Smooth muscle cell (in vitro differentiated cells): ENCODE measurements at regions not wholly inside any gene's neighbourhood (a gene's known extent, or its start where the extent isn't known, plus 50 kb on each side); places are given as distances from the start of the nearest gene placed in this dataset.

Source experiments
- DNase-seq: peaks from one replicate; lab custom pipeline; 2025; ENCODE audit not compliant: unreplicated experiment; lab: John Stamatoyannopoulos, UW
- H2AFZ ChIP-seq: fragments of 200-600 bp; sonication (generic); 2 replicates; pipeline ENCODE4 v1.6.0; 2016; ENCODE audit warnings: antibody characterized with exemption, low read depth, mild to moderate bottlenecking
- H3F3A ChIP-seq: fragments of 200-600 bp; sonication (generic); 2 replicates; pipeline ENCODE4 v1.6.0; 2017; ENCODE audit warnings: antibody characterized with exemption, low read depth
- H3K27ac ChIP-seq: fragments of 200-600 bp; sonication (generic); 2 replicates; pipeline ENCODE4 v1.5.1; 2016; ENCODE audit warnings: low read depth, mild to moderate bottlenecking
- H3K27me3 ChIP-seq: fragments of 200-600 bp; sonication (generic); 2 replicates; pipeline ENCODE4 v1.6.1; 2016; ENCODE audit warnings: low read depth, mild to moderate bottlenecking
- H3K36me3 ChIP-seq: fragments of 200-600 bp; sonication (generic); 2 replicates; pipeline ENCODE4 v1.5.1; 2016; ENCODE audit warnings: low read depth
- H3K4me1 ChIP-seq: fragments of 200-600 bp; sonication (generic); 2 replicates; pipeline ENCODE4 v1.5.1; 2016; ENCODE audit warnings: low read depth
- H3K4me2 ChIP-seq: fragments of 200-600 bp; sonication (generic); 2 replicates; pipeline ENCODE4 v1.6.0; 2016; ENCODE audit warnings: mild to moderate bottlenecking
- H3K4me3 ChIP-seq: fragments of 200-600 bp; sonication (generic); 2 replicates; pipeline ENCODE4 v1.5.1; 2016; ENCODE audit warnings: mild to moderate bottlenecking
- H3K79me2 ChIP-seq: fragments of 200-600 bp; sonication (generic); 2 replicates; pipeline ENCODE4 v1.6.0; 2016; ENCODE audit warnings: low read depth, mild to moderate bottlenecking
- H3K9ac ChIP-seq: fragments of 200-600 bp; sonication (generic); 2 replicates; pipeline ENCODE4 v1.6.0; 2016; ENCODE audit warnings: low read depth
- H3K9me3 ChIP-seq: fragments of 200-600 bp; sonication (generic); replicated peaks from 2 replicates; pipeline ENCODE4 v1.5.1; 2016; ENCODE audit warnings: low read depth
- H4K20me1 ChIP-seq: fragments of 200-600 bp; sonication (generic); 2 replicates; pipeline ENCODE4 v1.6.0; 2016; ENCODE audit warnings: low read depth
- WGBS: methylation state at CpG from one replicate; pipeline ENCODE4 v1.1.7; 2016; ENCODE audit warnings: low lambda C conversion rate; 5-methylcytosine and 5-hydroxymethylcytosine counted together
- TF ChIP-seq, protein P1 (sequence below): fragments of 200-600 bp; sonication (generic); IDR thresholded peaks from 2 replicates; pipeline ENCODE4 v1.5.1; 2017; ENCODE audit warnings: borderline replicate concordance, mild to moderate bottlenecking, antibody characterized with exemption; ENCODE audit not compliant: insufficient read depth, poor library complexity, severe bottlenecking

DNA sequence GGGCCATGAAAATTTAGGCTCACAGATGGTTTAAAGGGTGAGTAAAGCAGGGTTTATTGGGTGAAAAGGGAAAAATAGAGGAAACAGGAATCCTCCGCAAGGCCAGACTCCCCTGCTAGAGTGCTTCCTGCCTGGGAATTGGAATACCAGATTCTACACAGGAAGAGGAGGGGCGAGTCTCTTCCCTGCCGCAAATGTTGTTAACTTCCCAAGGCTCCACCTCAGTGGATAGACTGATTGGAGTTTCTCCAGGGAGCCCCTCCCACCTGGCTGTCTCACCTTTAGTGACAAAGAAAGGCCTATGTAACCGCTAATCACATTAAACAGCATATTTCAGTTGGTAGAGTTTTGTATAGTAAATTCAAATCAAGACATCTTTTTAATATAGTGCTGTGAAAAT, 1450.1 kb downstream of the KCNT2 start:
- no peaks in the 10 kb centered on the region for H3K4me1 ChIP-seq
- H3K36me3 ChIP-seq = no peaks in the 10 kb centered on the region
- no peak overlapping the region for H2AFZ ChIP-seq
- H3K4me2 ChIP-seq = no peak overlapping the region
- no peaks in the 10 kb centered on the region for H3K9me3 ChIP-seq
- 85% methylated on average over 4 of the region's 4 CpGs for WGBS
- H3K4me3 ChIP-seq = no peak overlapping the region
- no peak overlapping the region for H3K9ac ChIP-seq
- no peaks in the 10 kb centered on the region for H3F3A ChIP-seq
- H3K79me2 ChIP-seq = no peaks in the 10 kb centered on the region
- no peaks in the 10 kb centered on the region for H3K27me3 ChIP-seq
- TF ChIP-seq, protein P1, sequence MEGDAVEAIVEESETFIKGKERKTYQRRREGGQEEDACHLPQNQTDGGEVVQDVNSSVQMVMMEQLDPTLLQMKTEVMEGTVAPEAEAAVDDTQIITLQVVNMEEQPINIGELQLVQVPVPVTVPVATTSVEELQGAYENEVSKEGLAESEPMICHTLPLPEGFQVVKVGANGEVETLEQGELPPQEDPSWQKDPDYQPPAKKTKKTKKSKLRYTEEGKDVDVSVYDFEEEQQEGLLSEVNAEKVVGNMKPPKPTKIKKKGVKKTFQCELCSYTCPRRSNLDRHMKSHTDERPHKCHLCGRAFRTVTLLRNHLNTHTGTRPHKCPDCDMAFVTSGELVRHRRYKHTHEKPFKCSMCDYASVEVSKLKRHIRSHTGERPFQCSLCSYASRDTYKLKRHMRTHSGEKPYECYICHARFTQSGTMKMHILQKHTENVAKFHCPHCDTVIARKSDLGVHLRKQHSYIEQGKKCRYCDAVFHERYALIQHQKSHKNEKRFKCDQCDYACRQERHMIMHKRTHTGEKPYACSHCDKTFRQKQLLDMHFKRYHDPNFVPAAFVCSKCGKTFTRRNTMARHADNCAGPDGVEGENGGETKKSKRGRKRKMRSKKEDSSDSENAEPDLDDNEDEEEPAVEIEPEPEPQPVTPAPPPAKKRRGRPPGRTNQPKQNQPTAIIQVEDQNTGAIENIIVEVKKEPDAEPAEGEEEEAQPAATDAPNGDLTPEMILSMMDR = no peak
- H3K27ac ChIP-seq = no peak overlapping the region
- no peak for DNase-seq
- H4K20me1 ChIP-seq = no peaks in the 10 kb centered on the region

DNA sequence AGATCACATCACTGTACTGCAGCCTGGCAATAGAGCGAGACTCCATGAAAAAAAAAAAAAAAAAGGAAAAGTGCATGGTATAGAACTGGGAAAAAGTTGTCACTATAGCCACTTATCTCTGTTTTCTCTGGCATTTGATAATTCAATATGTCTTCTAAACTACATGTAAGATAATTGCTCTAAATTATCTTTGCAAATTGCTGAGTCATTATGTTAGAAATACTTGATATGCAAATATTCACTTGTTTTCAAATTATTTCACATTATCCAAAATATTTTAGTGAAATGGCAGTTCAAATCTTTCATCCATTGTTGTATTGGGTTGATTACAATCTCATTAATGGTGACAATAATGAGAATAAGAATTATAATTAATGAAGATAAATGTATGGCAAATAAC, 1455.1 kb downstream of the KCNT2 start:
- WGBS = 100% methylated on average over 1 of the region's 1 CpG
- Histone ChIP-seq H3K79me2 (no peaks in the 10 kb centered on the region), H3K9ac (no peak overlapping the region), H3K27ac (no peak overlapping the region), H3F3A (no peaks in the 10 kb centered on the region), H3K27me3 (no peaks in the 10 kb centered on the region), H3K4me1 (no peaks in the 10 kb centered on the region), H4K20me1 (no peaks in the 10 kb centered on the region), H2AFZ (no peak overlapping the region), H3K9me3 (no peaks in the 10 kb centered on the region), H3K4me3 (no peak overlapping the region), H3K4me2 (no peak overlapping the region), H3K36me3 (no peaks in the 10 kb centered on the region)
- TF ChIP-seq, protein P1 = no peak
- DNase-seq = no peak

DNA sequence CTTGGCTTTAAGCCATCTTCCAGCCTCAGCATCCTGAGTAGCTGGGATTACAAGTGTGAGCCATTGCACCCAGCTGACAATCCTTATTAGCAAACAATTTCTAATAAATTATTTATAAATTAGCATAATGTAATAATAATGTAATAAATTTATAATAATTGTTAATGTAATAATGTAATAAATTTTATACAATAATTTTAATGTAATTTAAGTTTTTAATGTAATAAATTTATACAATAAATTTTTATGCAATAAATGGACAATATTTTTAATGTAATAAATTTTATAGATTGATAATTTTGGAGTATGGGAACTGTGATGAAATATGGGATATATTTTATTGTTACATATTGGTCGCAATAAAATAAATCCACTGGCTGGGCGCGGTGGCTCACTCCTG, 1457.5 kb downstream of the KCNT2 start:
- Histone ChIP-seq H3K4me3 (no peak overlapping the region), H3K36me3 (no peaks in the 10 kb centered on the region), H3K4me1 (no peaks in the 10 kb centered on the region), H3K27ac (no peak overlapping the region), H4K20me1 (no peaks in the 10 kb centered on the region), H3K9me3 (no peaks in the 10 kb centered on the region), H3K4me2 (no peak overlapping the region), H2AFZ (no peak overlapping the region), H3F3A (no peaks in the 10 kb centered on the region), H3K27me3 (no peaks in the 10 kb centered on the region), H3K9ac (no peak overlapping the region), H3K79me2 (no peaks in the 10 kb centered on the region)
- DNase-seq = no peak
- TF ChIP-seq, protein P1 = no peak
- WGBS = 98% methylated on average over 3 of the region's 3 CpGs

DNA sequence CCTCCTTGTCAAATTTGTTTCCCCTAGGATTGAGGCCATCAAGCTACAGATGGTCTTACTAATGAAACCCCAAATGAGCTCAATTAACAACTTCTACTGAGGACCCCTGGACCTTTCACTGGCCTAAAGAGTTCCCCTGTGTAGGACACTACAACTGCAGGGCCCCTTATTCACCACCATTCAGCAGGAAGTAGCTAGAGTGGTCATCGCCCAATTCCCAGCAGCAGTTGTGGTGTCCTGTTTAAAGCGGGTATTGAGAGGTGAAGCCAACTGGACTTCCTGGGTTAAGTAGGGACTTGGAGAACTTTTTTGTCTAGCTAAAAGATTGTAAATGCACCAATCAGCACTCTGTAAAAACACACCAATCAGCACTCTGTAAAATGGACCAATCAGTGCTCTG, 1466.9 kb downstream of the KCNT2 start:
- TF ChIP-seq, protein P1 = no peak
- no peaks in the 10 kb centered on the region for H3K4me1 ChIP-seq
- H3F3A ChIP-seq = no peaks in the 10 kb centered on the region
- no peaks in the 10 kb centered on the region for H3K79me2 ChIP-seq
- H4K20me1 ChIP-seq = no peaks in the 10 kb centered on the region
- H3K36me3 ChIP-seq = no peaks in the 10 kb centered on the region
- H3K27me3 ChIP-seq = no peaks in the 10 kb centered on the region
- DNase-seq = no peak
- H3K9ac ChIP-seq = no peak overlapping the region
- WGBS = 95% methylated on average over 2 of the region's 2 CpGs
- no peak overlapping the region for H3K27ac ChIP-seq
- H3K4me2 ChIP-seq = no peak overlapping the region
- peaks cover 3% of the 10 kb centered on the region for H3K9me3 ChIP-seq
- H3K4me3 ChIP-seq = no peak overlapping the region
- H2AFZ ChIP-seq = no peak overlapping the region
